ENCODE measurements at regions not wholly inside any gene's neighbourhood (a gene's known extent, or its start where the extent isn't known, plus 50 kb on each side); places are given as distances from the start of the nearest gene placed in this dataset.

GRCh38 chr3:81898336-81898735 is 136.9 kb upstream of the GBE1 start:
- DNase-seq (ENCODE audit: low read depth), result no peak
- no peak overlapping the region for H3K4me3 ChIP-seq (ENCODE audit: low read length)
- no peak for TF ChIP-seq CTCF (IDR thresholded peaks at IDR 0.05; ENCODE audit: insufficient read depth, low read depth, low read length, missing control alignments)

GRCh38 chr3:81894598-81894997 is 133.2 kb upstream of the GBE1 start:
- DNase-seq (ENCODE audit: low read depth), result no peak
- no peak for TF ChIP-seq CTCF (IDR thresholded peaks at IDR 0.05; ENCODE audit: insufficient read depth, low read depth, low read length, missing control alignments)
- H3K4me3 ChIP-seq (ENCODE audit: low read length), result no peak overlapping the region

GRCh38 chr3:81891055-81891895 is 129.8 kb upstream of the GBE1 start:
- no peak for DNase-seq (ENCODE audit: low read depth)
- no peak for TF ChIP-seq CTCF (IDR thresholded peaks at IDR 0.05; ENCODE audit: insufficient read depth, low read depth, low read length, missing control alignments)
- H3K4me3 ChIP-seq (ENCODE audit: low read length), result no peak overlapping the region

- no peak overlapping the region for H3K4me3 ChIP-seq (ENCODE audit: low read length)
- DNase-seq (ENCODE audit: low read depth), result no peak
- TF ChIP-seq CTCF (IDR thresholded peaks at IDR 0.05; ENCODE audit: insufficient read depth, low read depth, low read length, missing control alignments), result no peak
Measured at GRCh38 chr3:81888914-81889557, 127.6 kb upstream of the GBE1 start.

- TF ChIP-seq CTCF (IDR thresholded peaks at IDR 0.05; ENCODE audit: insufficient read depth, low read depth, low read length, missing control alignments), result no peak
- no peak overlapping the region for H3K4me3 ChIP-seq (ENCODE audit: low read length)
- no peak for DNase-seq (ENCODE audit: low read depth)
Measured at GRCh38 chr3:81887448-81887847, 126.0 kb upstream of the GBE1 start.

- no peak for TF ChIP-seq CTCF (IDR thresholded peaks at IDR 0.05; ENCODE audit: insufficient read depth, low read depth, low read length, missing control alignments)
- no peak overlapping the region for H3K4me3 ChIP-seq (ENCODE audit: low read length)
- DNase-seq (ENCODE audit: low read depth), result peak; percentile 40
Measured at GRCh38 chr3:81886081-81886480, 124.6 kb upstream of the GBE1 start.

All from epithelial cell of esophagus (primary cell).